SK-N-SH treated with all-trans-retinoic acid at 6 μM for 48 hours (cell line): ENCODE measurements at regions not wholly inside any gene's neighbourhood (a gene's known extent, or its start where the extent isn't known, plus 50 kb on each side); places are given as distances from the start of the nearest gene placed in this dataset.

Source experiments
- ATAC-seq: fragments of 200-7000 bp; cut with Tn5 transposase; 3 replicates; pipeline ENCODE4 v1.9.1; 2020; ENCODE audit warnings: mild to moderate bottlenecking, moderate library complexity
- ARNTL ChIP-seq: fragments of 450-650 bp; formaldehyde crosslinking; IDR thresholded peaks from 2 replicates; pipeline ENCODE4 v1.5.0; 2020; ENCODE audit warnings: low read depth, mild to moderate bottlenecking, moderate library complexity, borderline replicate concordance
- BACH2 ChIP-seq: fragments of 250-450 bp; sonication (Bioruptor Pico); IDR thresholded peaks from 2 replicates; pipeline ENCODE4 v1.9.0; 2021; ENCODE audit warnings: mild to moderate bottlenecking, borderline replicate concordance
- CREB5 ChIP-seq: fragments of 250-450 bp; sonication (Bioruptor Pico); IDR thresholded peaks from 2 replicates; pipeline ENCODE4 v1.5.1; 2020; ENCODE audit warnings: low read depth, mild to moderate bottlenecking, moderate library complexity
- CSDC2 ChIP-seq: fragments of 250-450 bp; sonication (Bioruptor Pico); IDR thresholded peaks from 2 replicates; pipeline ENCODE4 v1.5.0; 2020; ENCODE audit warnings: mild to moderate bottlenecking, moderate library complexity
- ESRRG ChIP-seq: fragments of 250-450 bp; sonication (Bioruptor Pico); IDR thresholded peaks from 2 replicates; pipeline ENCODE4 v1.6.1; 2021; ENCODE audit warnings: mild to moderate bottlenecking
- GLIS3 ChIP-seq: fragments of 250-450 bp; sonication (Bioruptor Pico); IDR thresholded peaks from 2 replicates; pipeline ENCODE4 v1.5.0; 2020; ENCODE audit warnings: mild to moderate bottlenecking, moderate library complexity
- ISL1 ChIP-seq: fragments of 250-450 bp; sonication (Bioruptor Pico); IDR thresholded peaks from 2 replicates; pipeline ENCODE4 v2.1.2; 2022; ENCODE audit warnings: mild to moderate bottlenecking, moderate library complexity
- OSR1 ChIP-seq: fragments of 250-450 bp; sonication (Bioruptor Pico); IDR thresholded peaks from 2 replicates; pipeline ENCODE4 v1.8.0; 2022; ENCODE audit warnings: moderate library complexity, mild to moderate bottlenecking, inconsistent platforms
- PATZ1 ChIP-seq: fragments of 250-450 bp; sonication (Bioruptor Pico); IDR thresholded peaks from 2 replicates; pipeline ENCODE4 v1.8.0; 2020; ENCODE audit warnings: mild to moderate bottlenecking, moderate library complexity, borderline replicate concordance
- PPARA ChIP-seq: fragments of 250-450 bp; sonication (Bioruptor Pico); IDR thresholded peaks from 2 replicates; pipeline ENCODE4 v1.5.0; 2020; ENCODE audit warnings: mild to moderate bottlenecking, borderline replicate concordance
- RARB ChIP-seq: fragments of 250-450 bp; sonication (Bioruptor Pico); IDR thresholded peaks from 2 replicates; pipeline ENCODE4 v1.8.0; 2021; ENCODE audit warnings: mild to moderate bottlenecking, moderate library complexity
- SNAI2 ChIP-seq: fragments of 250-450 bp; sonication (Bioruptor Pico); IDR thresholded peaks from 2 replicates; pipeline ENCODE4 v1.5.0; 2020; ENCODE audit warnings: mild to moderate bottlenecking, moderate library complexity
- TCF4 ChIP-seq: fragments of 250-450 bp; sonication (Bioruptor Pico); IDR thresholded peaks from 2 replicates; pipeline ENCODE4 v1.8.0; 2021; ENCODE audit warnings: mild to moderate bottlenecking, moderate library complexity, borderline replicate concordance
- TOX ChIP-seq: fragments of 250-450 bp; sonication (Bioruptor Pico); IDR thresholded peaks from 2 replicates; pipeline ENCODE4 v1.8.0; 2021; ENCODE audit warnings: mild to moderate bottlenecking, moderate library complexity, borderline replicate concordance
- ZC3H10 ChIP-seq: fragments of 250-450 bp; sonication (Bioruptor Pico); IDR thresholded peaks from 2 replicates; pipeline ENCODE4 v1.5.1; 2021; ENCODE audit warnings: mild to moderate bottlenecking, moderate library complexity
- ZFP30 ChIP-seq: fragments of 450-650 bp; formaldehyde crosslinking; IDR thresholded peaks from 2 replicates; pipeline ENCODE4 v1.5.0; 2022; ENCODE audit warnings: mild to moderate bottlenecking, moderate library complexity
- ZNF565 ChIP-seq: fragments of 450-650 bp; formaldehyde crosslinking; conservative IDR thresholded peaks from 2 replicates; pipeline ENCODE4 v1.5.0; 2020; ENCODE audit warnings: low read depth, mild to moderate bottlenecking, moderate library complexity
- ZNF8 ChIP-seq: fragments of 450-650 bp; formaldehyde crosslinking; IDR thresholded peaks from 2 replicates; pipeline ENCODE4 v1.5.0; 2020; ENCODE audit warnings: mild to moderate bottlenecking, moderate library complexity
- TF ChIP-seq, protein P1 (sequence below): fragments of 250-450 bp; sonication (Bioruptor Pico); IDR thresholded peaks from 2 replicates; pipeline ENCODE4 v1.8.0; 2021; ENCODE audit warnings: low read depth, mild to moderate bottlenecking, moderate library complexity, borderline replicate concordance
- TF ChIP-seq, protein P2 (sequence below): fragments of 250-450 bp; sonication (Bioruptor Pico); IDR thresholded peaks from 2 replicates; pipeline ENCODE4 v1.5.0; 2020; ENCODE audit warnings: mild to moderate bottlenecking, moderate library complexity
- TF ChIP-seq, protein P3 (sequence below): fragments of 250-450 bp; sonication (Bioruptor Pico); IDR thresholded peaks from 2 replicates; pipeline ENCODE4 v1.5.1; 2021; ENCODE audit warnings: mild to moderate bottlenecking, moderate library complexity

- peak; percentile 97 for ATAC-seq
- no peak for TF ChIP-seq PATZ1 (CRISPR knock-in tag)
- TF ChIP-seq TCF4 (CRISPR knock-in tag) = 0 out of 2 replicates have a peak, but pooled peaks have one; percentile 26
- TF ChIP-seq, all 23 proteins: peak for 1
These were observed 123.3 kb downstream of the KCNA5 start for GRCh38 chr12:5166976-5167375.

- TF ChIP-seq GLIS3 (CRISPR knock-in tag) (no peak), RARB (no peak), TOX (no peak), CSDC2 (CRISPR knock-in tag) (no peak), BACH2 (CRISPR knock-in tag) (no peak), ZFP30 (CRISPR knock-in tag) (no peak), ESRRG (CRISPR knock-in tag) (no peak), CREB5 (CRISPR knock-in tag) (no peak), OSR1 (no peak), TCF4 (CRISPR knock-in tag) (no peak), ISL1 (no peak), PATZ1 (CRISPR knock-in tag) (no peak), ARNTL (CRISPR knock-in tag) (no peak), ZC3H10 (CRISPR knock-in tag) (no peak)
- TF ChIP-seq, protein P1, sequence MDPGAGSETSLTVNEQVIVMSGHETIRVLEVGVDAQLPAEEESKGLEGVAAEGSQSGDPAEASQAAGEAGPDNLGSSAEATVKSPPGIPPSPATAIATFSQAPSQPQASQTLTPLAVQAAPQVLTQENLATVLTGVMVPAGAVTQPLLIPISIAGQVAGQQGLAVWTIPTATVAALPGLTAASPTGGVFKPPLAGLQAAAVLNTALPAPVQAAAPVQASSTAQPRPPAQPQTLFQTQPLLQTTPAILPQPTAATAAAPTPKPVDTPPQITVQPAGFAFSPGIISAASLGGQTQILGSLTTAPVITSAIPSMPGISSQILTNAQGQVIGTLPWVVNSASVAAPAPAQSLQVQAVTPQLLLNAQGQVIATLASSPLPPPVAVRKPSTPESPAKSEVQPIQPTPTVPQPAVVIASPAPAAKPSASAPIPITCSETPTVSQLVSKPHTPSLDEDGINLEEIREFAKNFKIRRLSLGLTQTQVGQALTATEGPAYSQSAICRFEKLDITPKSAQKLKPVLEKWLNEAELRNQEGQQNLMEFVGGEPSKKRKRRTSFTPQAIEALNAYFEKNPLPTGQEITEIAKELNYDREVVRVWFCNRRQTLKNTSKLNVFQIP (CRISPR knock-in tag) = no peak
- TF ChIP-seq, protein P2, sequence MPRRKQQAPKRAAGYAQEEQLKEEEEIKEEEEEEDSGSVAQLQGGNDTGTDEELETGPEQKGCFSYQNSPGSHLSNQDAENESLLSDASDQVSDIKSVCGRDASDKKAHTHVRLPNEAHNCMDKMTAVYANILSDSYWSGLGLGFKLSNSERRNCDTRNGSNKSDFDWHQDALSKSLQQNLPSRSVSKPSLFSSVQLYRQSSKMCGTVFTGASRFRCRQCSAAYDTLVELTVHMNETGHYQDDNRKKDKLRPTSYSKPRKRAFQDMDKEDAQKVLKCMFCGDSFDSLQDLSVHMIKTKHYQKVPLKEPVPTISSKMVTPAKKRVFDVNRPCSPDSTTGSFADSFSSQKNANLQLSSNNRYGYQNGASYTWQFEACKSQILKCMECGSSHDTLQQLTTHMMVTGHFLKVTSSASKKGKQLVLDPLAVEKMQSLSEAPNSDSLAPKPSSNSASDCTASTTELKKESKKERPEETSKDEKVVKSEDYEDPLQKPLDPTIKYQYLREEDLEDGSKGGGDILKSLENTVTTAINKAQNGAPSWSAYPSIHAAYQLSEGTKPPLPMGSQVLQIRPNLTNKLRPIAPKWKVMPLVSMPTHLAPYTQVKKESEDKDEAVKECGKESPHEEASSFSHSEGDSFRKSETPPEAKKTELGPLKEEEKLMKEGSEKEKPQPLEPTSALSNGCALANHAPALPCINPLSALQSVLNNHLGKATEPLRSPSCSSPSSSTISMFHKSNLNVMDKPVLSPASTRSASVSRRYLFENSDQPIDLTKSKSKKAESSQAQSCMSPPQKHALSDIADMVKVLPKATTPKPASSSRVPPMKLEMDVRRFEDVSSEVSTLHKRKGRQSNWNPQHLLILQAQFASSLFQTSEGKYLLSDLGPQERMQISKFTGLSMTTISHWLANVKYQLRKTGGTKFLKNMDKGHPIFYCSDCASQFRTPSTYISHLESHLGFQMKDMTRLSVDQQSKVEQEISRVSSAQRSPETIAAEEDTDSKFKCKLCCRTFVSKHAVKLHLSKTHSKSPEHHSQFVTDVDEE = no peak
- TF ChIP-seq, protein P3, sequence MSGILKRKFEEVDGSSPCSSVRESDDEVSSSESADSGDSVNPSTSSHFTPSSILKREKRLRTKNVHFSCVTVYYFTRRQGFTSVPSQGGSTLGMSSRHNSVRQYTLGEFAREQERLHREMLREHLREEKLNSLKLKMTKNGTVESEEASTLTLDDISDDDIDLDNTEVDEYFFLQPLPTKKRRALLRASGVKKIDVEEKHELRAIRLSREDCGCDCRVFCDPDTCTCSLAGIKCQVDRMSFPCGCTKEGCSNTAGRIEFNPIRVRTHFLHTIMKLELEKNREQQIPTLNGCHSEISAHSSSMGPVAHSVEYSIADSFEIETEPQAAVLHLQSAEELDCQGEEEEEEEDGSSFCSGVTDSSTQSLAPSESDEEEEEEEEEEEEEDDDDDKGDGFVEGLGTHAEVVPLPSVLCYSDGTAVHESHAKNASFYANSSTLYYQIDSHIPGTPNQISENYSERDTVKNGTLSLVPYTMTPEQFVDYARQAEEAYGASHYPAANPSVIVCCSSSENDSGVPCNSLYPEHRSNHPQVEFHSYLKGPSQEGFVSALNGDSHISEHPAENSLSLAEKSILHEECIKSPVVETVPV (CRISPR knock-in tag) = no peak
- TF ChIP-seq, all 23 proteins: peak for 0
- no peak for ATAC-seq
These were observed 124.5 kb downstream of the KCNA5 start for GRCh38 chr12:5168148-5168547.

- TF ChIP-seq PPARA (CRISPR knock-in tag) (no peak), GLIS3 (CRISPR knock-in tag) (no peak), SNAI2 (no peak), ZNF8 (CRISPR knock-in tag) (no peak), ISL1 (no peak), TCF4 (CRISPR knock-in tag) (no peak), CREB5 (CRISPR knock-in tag) (no peak), BACH2 (CRISPR knock-in tag) (no peak), CSDC2 (CRISPR knock-in tag) (no peak), ZNF565 (CRISPR knock-in tag) (no peak)
- TF ChIP-seq, protein P2 = no peak
- TF ChIP-seq, all 23 proteins: peak for 0
- no peak for ATAC-seq
These were observed 127.2 kb downstream of the KCNA5 start for GRCh38 chr12:5170844-5171243.
